T47D (cell line): ENCODE measurements at regions not wholly inside any gene's neighbourhood (a gene's known extent, or its start where the extent isn't known, plus 50 kb on each side); places are given as distances from the start of the nearest gene placed in this dataset.
"Not testable (repeated sequence)": the region's sequence is repeated elsewhere in the genome, so short reads cannot be mapped to it uniquely, and the experiment has no call there.

ENCODE experiments used
- DNase-seq, 2 experiments: peaks; one replicate each; pipeline versions ENCODE4 v3.0.0 to v3.0.0-alpha.2; 2011 to 2012; ENCODE audit warnings: low read depth in 1 of 2, low spot score in 1 of 2
- JUND ChIP-seq: IDR thresholded peaks from 2 replicates; pipeline ENCODE4 v1.6.1; 2012; ENCODE audit warnings: low read depth
- in situ Hi-C: cut with HindIII; loops from 2 replicates; pipeline ENCODE4 v1.10.0; 2016; ENCODE audit warnings: low sequenced_read_pairs, low pct_unique_long_range_greater_than_20kb

DNA sequence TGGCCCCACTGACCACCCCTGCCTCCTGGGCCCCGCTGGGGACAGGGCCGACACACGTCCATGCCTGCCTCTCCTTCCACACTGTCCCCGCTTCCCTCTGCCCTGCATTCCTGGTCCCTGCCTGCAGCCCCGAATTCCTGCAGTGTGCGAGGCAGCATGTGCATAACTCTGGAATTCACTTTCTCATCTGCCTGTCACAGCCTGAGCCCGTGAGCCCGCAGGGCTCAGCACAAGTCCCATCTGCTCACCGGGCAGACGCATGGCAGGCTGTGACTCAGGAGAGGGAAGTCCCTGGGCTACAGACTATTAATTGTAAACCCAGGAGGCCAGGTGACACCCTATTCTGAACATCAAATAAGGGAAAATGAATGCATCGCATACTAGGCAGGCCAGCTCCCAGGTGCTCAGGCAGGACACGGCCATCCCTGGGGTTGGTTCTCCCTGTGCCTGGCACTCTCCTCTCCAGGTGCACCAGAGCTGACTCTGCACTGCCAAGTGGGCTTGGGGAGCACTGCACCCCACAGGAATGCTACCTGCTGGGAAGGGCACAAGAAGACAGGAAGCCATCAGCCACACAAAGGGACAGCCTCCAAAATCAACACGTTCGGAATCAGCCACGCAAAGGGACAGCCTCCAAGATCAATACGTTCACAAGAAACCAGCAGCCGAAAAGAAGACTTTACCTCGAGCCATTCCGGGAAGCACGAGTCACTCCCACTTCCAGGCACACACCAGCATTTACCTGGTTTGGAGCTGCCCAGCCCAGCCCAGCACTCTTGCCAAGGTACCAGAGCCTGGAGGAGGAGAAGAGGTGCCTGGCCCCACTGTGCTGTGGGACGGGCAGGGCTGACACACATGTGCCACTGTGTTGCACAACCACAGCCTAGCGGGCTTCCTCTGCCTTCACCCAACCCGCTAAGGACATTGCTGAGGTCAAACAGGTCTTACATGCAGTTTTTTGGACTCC lies 65.9 kb downstream of the DLL1 start:
- in situ Hi-C loops = no loop called here
- TF ChIP-seq JUND = no peak
- peak; percentile 51 to 89 for DNase-seq

DNA sequence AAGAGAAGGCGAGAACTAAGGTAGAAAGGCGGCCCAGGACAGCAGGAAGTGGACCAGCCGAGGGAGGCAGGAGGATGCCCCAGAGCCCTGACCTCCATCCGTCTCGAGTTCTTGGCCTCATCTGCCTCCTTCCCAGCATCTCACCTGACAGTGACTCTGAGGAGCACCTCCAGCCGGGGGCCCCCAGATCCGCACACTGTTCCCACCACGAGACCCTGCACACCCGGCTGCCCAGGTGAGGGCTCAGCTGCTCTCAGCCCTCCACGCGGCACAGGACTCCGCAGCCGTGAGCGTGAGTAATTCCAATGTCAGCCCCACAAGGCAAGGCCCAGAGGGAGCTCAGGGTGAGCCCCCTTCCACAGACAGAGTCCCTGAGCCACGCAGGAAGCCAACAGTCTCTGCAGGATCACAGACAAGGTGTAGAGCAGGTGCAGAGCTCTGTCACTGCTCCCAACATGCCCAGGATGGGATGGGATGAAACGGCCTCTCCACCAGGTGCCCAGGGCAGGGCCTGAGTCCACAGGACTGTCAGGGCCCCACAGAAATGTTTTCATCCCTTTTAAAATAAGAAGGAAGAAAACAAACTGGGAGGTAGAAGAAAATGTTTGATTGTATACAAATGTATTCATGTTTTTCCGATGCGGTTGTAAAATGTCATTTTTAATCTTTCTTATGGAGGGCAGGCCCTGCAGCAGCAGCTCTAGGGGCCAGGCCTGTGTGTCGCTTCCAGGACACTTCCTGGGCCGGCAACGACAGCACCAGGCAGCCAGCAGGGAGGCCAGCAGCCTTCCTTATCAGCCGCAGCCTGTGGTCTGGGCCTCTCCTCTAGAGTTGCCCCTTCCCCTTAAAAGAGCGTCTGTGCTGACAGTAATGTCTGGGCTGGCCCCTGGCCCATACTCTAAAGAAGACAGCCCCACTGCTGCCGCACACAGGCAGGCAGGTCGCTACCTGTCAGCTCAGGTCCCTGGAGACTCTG lies 66.9 kb downstream of the DLL1 start:
- in situ Hi-C loops = no loop called here
- no peak for TF ChIP-seq JUND
- DNase-seq = no peak

DNA sequence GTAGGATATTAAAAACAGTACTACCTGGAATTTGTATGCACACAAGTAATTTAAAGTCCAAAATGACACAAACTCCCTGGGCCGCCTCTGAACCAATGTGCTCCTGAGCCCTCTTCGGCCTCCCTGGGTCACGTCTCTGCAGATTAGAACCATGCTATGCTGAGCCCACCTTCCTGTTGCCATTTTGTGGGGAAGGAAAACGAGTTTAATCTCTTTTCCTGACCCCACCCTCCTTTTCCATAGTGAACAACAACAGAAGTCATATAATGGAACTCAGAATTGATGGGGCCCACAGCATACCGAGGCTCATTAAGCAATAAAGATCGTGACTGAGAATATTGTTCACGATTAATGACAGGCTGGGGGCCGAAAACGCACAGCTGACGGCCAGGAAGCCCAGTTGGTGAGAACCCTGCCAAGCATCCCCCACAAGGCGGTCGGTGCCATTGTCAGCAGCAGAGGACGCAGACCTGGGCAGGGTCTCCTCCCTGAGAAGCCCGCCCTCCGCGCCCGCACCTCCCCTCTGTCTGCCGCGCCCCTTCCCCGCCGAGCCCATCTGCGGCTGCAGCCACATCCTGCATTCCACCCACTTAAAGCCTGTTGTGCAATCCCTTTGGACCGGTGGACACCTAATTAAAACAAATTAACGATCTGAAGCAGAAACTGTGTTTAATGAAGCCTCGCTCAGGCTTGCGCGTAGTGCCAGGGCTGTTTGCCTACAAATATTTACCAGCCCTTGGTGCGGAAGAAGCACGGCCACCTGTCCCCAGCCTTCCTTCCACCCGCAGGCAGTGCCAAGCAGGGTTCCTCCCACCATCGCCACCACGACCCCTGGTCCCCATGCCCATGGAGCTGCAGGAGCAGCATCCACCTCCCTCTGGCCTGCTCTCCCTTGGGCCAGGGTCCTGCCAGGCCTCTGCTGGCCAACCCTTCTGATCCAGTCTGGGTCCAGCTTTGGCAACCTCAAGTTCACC lies 68.1 kb downstream of the DLL1 start:
- DNase-seq = peak in 1 of 2 experiments; percentile 74
- no peak for TF ChIP-seq JUND
- in situ Hi-C loops = no loop called here

DNA sequence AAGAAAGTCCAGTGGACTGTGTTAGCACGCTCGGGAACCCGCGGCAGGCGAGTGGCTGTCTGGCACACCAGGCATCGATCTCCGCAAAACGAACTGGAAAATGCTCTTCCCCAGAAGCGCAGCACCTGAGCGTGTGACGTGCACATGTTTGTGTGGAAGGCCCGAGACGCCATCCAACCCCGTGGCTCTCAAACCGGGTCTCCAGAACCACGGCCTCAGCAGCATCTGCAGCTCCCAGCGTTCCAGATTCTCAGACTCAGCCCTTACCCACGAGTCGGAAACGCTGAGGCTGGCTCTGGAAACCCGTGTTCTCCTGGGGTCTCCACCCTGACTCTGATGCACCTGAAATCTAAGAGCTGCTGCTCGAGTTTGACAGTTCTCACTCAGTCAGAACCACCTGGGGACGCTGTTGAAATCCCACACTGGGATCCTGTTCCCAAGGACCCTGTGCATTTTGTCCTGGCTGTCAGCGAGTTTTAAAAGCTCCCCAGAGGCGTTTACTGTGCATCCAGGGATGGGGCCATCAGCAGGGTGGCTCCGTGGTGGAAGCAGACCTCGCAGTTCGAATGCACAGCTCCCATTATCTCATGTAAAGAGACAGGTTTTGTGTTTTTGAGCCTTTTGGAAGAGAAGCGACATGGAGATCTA lies 69.0 kb downstream of the DLL1 start:
- no peak for TF ChIP-seq JUND
- in situ Hi-C loops = no loop called here

DNA sequence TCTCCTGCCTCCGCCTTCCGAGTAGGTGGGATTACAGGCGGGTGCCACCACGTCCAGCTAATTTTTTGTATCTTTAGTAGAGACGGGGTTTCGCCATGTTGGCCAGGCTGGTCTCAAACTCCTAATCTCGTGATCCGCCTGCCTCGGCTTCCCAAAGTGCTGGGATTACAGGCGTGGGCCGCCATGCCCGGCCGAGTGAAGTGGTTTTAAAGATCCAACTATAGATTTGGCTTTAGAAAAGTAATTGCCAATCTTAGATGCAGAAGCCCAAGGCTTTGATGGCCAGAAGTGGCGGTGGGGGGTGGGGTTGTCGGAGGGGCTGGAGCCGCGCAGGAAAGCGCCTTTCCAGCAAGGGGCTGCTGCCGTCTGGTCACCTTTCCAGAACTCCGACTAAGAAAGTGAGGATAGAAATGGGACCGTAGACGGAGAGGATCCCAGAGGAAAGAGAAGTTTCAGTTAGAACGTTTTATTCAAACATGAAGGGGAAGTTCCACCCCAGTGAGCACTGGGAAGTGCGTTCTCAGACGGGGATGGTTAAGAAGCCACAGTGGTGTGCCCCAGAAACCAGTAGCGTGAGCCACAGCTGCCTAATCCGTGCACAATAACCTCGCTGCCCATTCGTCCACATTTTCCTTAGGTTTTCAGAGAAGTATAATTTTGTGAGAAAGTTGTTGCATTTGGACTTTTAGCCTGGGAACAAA lies 69.7 kb downstream of the DLL1 start:
- in situ Hi-C loops = no loop called here
- no peak for TF ChIP-seq JUND
- DNase-seq = no peak

More for the DNA sequence above, 69.0 kb downstream of the DLL1 start:
- peak in 1 of 2 experiments; percentile 24 for DNase-seq

DNA sequence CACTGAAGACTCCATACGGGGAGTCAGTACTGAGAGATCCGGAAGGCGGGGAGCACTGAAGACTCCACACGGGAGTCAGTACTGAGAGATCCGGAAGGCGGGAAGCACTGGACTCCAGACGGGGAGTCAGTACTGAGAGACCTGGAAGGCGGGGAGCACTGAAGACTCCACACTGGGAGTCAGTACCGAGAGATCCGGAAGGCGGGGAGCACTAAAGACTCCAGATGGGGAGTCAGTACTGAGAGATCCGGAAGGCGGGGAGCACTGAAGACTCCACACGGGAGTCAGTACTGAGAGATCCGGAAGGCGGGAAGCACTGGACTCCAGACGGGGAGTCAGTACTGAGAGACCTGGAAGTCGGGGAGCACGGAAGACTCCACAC lies 77.2 kb downstream of the DLL1 start:
- DNase-seq, in situ Hi-C loops: not testable (repeated sequence)

DNA sequence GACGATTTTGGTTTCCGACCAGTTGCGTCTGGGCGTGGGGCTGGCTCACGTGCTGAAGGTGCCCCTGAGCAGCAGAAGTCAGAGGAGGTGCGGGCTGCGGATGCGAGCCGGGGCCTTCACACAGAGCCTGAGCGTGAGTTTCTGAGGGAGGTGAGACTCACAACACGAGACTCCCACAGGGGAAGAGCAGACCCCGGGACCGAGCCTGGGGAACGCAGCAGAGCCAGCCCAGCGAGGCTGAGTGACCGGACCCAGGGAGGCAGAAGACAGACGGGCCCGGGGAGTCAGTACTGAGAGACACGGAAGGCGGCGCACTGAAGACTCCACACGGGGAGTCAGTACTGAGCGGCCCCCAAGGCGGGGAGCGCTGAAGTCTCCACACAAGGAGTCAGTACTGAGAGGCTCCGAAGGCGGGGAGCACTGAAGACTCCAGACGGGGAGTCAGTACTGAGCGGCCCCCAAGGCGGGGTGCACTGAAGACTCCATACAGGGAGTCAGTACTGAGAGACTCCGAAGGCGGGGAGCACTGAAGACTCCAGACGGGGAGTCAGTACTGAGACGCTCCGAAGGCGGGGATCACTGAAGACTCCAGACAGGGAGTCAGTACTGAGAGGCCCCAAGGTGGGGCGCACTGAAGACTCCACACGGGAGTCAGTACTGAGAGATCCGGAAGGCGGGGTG lies 77.8 kb downstream of the DLL1 start:
- in situ Hi-C loops = no loop called here
- DNase-seq = no peak
- no peak for TF ChIP-seq JUND

DNA sequence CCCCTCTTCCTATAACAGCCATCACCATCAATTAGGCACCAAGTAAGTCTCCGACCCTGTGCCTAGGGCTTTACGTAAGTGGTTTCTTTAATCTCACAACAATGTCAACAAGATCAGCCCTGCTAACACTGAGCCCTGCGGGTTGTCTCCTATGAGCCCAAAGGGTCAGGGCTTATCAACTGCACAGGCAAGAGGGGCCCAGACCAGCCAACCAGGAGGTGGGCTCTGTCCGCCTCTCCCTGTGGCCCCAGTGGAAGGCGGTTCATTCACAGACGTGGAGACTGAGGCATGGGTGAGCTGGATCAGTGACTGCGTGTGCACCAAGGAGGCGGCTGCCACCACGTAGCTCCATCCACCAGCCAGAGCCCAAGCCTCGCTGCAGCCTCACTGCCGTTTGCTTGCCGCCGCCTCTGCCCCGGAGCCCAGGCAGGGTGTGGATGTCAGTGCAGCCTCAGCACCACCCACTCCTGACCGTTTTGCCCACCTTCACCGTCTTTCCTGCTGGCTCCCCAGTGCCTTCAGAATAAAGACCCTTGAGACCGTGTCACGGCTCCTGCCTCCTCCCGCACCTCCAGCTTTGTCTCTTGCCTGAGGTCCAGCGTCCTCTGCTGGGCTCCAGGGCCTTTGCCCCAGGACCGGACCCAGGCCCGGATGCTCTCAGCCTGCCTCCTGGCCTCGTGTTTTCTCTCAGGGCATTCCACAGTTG lies 78.7 kb downstream of the DLL1 start:
- TF ChIP-seq JUND = no peak
- in situ Hi-C loops = no loop called here
- DNase-seq = no peak

DNA sequence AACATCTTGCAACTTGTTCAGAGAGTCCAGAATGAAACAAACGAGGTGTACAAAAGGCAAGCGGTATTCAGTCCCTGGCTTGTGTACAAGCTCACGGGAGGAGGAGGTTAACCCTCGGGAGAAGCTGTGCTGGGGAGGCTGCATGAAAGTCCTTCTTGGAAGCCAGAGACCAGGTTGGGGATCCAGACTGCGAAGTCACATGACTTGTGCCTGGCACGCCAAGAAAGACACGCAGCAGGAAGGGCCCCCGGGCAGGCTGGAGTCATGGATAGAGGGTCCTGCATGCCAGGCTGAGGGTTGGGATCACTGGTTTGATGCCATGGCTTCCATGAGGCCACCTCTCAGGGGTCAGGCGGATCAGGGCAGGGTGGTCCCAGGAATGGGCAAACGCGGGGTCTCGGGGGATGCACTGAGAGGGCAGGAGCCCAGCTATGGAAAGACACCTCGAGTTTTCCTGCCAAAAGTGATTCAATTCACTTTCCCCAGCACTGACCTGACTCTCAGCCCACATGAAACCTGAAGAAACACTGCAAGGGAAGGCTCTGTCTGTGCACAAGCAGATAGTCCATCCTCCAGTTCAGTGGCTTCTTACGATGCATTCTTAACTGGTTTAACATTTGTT lies 79.4 kb downstream of the DLL1 start:
- in situ Hi-C loops = no loop called here
- DNase-seq = no peak
- TF ChIP-seq JUND = no peak
